OCI-LY1 (cell line): ENCODE measurements at regions not wholly inside any gene's neighbourhood (a gene's known extent, or its start where the extent isn't known, plus 50 kb on each side); places are given as distances from the start of the nearest gene placed in this dataset.

ENCODE experiments used
- EZH2 ChIP-seq: fragments of 200-600 bp; sonication (generic), shearing (Covaris generic); IDR thresholded peaks from 2 replicates; pipeline ENCODE4 v1.8.0; 2017; ENCODE audit warnings: borderline replicate concordance, mixed run types, mild to moderate bottlenecking, antibody characterized with exemption, low read length, moderate library complexity, mixed read lengths
- TF ChIP-seq, protein P1 (sequence below): fragments of 200-600 bp; sonication (generic), shearing (Covaris generic); IDR thresholded peaks from 2 replicates; pipeline ENCODE4 v1.5.1; 2017; ENCODE audit warnings: mild to moderate bottlenecking, antibody characterized with exemption, low read length, moderate library complexity, mixed read lengths

GRCh38 chr2:525611-526010, 151.6 kb downstream of the TMEM18 start:
- TF ChIP-seq, protein P1, sequence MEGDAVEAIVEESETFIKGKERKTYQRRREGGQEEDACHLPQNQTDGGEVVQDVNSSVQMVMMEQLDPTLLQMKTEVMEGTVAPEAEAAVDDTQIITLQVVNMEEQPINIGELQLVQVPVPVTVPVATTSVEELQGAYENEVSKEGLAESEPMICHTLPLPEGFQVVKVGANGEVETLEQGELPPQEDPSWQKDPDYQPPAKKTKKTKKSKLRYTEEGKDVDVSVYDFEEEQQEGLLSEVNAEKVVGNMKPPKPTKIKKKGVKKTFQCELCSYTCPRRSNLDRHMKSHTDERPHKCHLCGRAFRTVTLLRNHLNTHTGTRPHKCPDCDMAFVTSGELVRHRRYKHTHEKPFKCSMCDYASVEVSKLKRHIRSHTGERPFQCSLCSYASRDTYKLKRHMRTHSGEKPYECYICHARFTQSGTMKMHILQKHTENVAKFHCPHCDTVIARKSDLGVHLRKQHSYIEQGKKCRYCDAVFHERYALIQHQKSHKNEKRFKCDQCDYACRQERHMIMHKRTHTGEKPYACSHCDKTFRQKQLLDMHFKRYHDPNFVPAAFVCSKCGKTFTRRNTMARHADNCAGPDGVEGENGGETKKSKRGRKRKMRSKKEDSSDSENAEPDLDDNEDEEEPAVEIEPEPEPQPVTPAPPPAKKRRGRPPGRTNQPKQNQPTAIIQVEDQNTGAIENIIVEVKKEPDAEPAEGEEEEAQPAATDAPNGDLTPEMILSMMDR, result no peak
- TF ChIP-seq EZH2, result no peak
